ENCODE measurements at regions not wholly inside any gene's neighbourhood (a gene's known extent, or its start where the extent isn't known, plus 50 kb on each side); places are given as distances from the start of the nearest gene placed in this dataset.
"Not testable (repeated sequence)": the region's sequence is repeated elsewhere in the genome, so short reads cannot be mapped to it uniquely, and the experiment has no call there.

- DNase-seq, result peak in 3 of 42 donors; percentile 9 to 17 (median 17)
- intact Hi-C loops (cut with DNase I), result no loop called here
Observed at GRCh38 chr13:19068691-19069090, 112.9 kb downstream of the TUBA3C start.

DNA sequence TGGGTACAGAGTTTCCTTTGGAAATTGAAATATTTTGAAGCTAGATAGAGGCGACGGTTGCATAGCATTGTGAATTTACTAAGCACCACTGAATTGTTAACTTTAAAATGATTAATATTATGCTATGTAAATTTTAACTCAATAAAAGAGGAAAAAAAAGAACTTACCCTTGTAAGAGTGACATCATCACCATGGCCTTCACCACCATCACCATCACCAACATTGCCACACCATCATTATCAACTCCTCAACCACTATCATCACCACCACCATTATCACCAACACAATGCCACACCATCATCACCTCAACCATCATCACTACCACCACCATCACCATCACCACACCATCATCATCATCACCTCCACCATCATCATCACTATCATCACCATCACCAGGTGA lies 113.9 kb downstream of the TUBA3C start:
- intact Hi-C loops (cut with DNase I), result no loop called here
- no peak for DNase-seq

DNA sequence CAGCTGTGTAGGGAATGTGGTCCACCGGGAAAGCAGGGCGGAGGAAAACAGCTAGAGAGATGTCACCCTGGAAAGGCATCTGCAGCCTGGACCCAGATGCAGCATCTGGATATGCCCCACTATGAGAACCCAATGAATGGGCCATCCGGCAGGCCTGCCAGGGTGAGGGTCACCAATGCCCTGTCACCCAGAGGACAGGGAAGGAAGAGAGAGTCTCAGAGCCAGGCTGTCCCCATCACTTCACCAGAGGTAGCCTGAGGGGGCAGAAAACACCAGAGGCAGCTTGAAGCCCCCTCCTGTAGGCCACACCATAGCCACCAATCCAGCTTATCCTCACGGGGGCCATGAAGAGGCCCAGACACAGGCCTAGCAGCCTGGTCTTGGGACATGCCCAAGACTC lies 118.8 kb downstream of the TUBA3C start:
- intact Hi-C loops (cut with DNase I), result no loop called here
- peak in 1 of 42 donors; percentile 18 for DNase-seq

GRCh38 chr13:19062019-19062646 lies 119.5 kb downstream of the TUBA3C start:
- DNase-seq, result peak in 1 of 42 donors; percentile 22

DNA sequence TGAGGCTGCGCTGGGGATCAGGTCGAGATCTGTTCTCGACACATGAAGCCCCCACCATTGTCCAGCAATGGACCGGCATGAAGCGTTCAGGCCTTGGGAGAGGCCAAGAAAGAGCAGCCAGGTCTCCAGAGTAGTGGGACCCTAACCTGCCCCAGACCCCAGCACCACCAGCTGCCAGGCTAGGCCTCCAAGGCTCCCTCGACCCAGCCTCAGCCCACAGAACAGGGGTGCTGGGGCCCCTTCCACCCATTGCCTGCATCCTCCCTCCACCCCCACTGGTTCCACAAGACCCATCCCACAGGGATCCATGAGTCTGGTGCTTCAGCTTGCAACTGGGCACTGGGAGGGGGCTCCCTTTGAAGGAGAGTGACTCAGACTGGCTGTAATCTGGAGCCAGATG lies 120.3 kb downstream of the TUBA3C start:
- intact Hi-C loops (cut with DNase I), result no loop called here
- DNase-seq, result peak in 1 of 42 donors; percentile 22

More at GRCh38 chr13:19062019-19062646, 119.5 kb downstream of the TUBA3C start:
- intact Hi-C loops (cut with DNase I), result no loop called here

DNA sequence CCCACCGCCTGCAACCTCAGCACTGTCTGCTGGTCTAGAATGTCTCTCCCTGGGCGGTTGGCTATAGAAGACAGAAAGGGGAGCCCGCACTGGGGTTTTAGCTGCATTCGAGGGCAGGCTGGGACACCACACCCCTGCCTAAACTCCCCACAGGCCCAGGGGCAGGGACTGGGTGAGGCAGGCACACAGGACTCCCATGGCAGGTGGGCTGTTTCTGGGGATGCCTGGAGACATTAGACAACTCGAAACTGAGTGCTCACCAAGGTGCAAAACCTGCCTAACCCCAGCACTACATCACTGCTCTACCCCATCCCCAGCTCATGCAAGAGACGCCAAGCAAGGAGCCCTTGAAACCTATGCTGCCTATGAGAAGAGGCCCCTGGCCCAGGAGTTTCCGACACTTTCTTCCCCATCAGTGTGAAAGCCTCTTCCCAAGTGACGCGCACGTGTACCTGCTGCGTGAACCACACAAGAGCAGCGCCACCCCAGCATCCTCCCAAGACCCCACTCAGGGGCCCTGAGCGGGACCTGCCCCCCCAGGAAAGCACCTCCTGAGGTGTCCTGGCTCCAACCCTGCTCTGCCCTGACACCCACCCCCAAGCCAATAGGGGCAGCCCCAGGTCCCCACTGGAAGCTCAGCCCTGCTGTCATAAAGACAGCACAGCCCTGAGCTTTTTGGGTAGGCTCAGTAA lies 121.2 kb downstream of the TUBA3C start:
- peak in 1 of 42 donors; percentile 18 for DNase-seq
- intact Hi-C loops (cut with DNase I), result no loop called here

GRCh38 chr13:19059016-19059780 lies 122.4 kb downstream of the TUBA3C start:
- no peak for DNase-seq
- intact Hi-C loops (cut with DNase I), result no loop called here

DNA sequence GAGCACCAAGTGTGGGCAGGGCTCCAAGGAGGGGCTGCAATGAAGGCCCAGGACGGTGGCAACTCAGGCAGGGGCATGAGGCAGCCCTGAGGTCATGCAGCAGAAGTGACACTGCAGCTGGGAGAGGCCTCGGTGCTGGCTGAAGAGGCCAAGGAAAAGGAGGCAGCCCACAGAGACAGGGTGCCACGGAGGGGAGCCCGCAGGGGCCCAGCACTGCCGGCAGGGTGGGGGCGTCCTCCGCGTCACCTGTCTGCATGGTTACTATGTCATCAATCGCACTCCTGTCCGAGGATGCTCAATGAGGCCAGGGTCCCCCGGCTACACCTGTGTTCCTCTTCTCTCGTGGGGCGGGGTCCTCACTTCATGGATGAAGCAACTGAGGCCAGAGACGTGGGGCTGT lies 123.1 kb downstream of the TUBA3C start:
- intact Hi-C loops (cut with DNase I), result no loop called here
- DNase-seq, result no peak

- DNase-seq, result no peak
- intact Hi-C loops (cut with DNase I), result no loop called here
Observed at GRCh38 chr13:19057588-19058340, 123.9 kb downstream of the TUBA3C start.

GRCh38 chr13:19056984-19057490 lies 124.6 kb downstream of the TUBA3C start:
- DNase-seq, result no peak
- intact Hi-C loops (cut with DNase I), result no loop called here

DNA sequence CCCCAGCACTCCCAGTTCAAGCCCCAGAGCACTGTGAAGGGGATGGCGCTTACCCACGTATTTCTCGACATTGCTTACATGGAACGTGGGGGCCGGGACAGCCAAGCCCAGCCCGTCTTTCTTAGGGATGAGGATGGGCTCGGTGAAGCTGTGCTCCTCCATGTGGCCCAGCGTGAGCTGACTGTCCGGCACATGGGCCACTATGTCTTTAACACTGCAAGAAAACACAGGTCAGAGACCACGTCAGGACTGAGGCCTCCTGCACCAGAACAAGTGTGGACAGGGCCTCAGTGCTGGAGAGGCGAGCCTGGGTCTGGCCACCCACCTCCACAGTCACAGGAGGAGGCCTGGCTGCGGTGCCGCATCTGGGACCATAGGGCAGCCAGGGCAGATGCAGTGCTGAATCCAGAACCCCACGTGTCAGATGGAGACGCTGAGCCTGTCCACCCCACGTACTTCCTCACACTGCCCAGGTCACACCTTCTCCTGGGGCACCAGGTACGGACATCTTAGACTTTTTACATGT lies 125.2 kb downstream of the TUBA3C start:
- DNase-seq, result no peak
- intact Hi-C loops (cut with DNase I), result no loop called here

DNA sequence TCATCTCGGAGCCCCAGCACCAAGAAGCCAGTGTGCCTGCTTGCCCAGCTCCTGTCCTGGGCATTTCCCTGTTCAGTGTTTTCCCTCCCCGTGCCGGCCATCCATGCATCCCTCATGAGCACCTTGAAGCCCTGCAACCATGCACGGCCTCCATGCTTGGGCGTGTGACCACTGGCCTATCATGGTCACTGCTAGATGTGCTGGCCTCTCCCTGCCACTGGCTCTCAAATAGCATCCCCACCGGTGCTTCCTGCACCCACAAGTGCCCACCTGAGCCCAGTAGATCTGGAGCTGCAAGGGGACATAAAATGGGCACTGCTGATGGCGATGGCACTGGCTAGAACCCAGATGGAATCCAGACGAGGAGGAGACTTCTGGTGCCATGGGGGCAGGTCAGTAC lies 126.0 kb downstream of the TUBA3C start:
- intact Hi-C loops (cut with DNase I), result no loop called here

DNA sequence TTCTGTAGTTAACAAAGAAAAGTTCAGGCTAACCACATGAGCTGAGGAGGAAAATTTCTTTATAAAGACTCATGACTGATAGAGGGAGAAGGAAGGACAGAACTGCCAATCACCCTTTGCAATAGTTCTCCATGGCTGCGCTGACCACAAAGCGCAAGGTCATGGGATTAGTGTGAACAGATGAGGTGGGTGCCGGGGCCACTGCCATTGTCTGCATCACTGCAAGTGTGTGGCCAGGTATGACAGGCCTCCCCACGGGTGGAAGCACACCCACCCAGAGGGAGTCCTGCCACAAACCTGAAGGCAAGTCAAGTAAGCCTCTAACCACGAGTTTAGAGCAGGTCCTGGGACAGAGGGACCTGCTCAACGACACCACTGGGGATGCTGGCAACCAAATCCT lies 128.1 kb downstream of the TUBA3C start:
- intact Hi-C loops (cut with DNase I), result no loop called here
- no peak for DNase-seq

More for the DNA sequence above, 126.0 kb downstream of the TUBA3C start:
- no peak for DNase-seq

DNA sequence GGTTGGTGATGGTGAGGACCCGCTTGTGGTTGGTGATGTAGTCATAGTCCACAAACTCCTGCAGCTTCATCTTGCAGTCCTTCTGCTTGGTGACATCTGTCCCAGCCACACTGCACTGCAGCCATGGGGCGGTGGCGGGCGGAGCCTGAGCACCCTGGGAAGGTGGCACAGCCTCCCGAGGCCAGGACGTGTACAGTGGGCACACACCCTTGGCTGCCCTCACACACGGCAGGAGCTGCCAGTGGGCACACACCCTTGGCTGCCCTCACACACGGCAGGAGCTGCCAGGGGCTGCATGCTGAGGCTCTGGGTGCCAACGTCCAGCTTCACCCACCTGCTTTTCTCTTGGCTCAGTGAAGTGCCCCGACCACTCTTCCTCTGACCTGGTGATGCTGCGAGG lies 128.7 kb downstream of the TUBA3C start:
- intact Hi-C loops (cut with DNase I), result no loop called here

GRCh38 chr13:19052180-19052579 lies 129.4 kb downstream of the TUBA3C start:
- DNase-seq, result no peak
- intact Hi-C loops (cut with DNase I), result no loop called here

More for the DNA sequence above, 128.7 kb downstream of the TUBA3C start:
- DNase-seq, result no peak

DNA sequence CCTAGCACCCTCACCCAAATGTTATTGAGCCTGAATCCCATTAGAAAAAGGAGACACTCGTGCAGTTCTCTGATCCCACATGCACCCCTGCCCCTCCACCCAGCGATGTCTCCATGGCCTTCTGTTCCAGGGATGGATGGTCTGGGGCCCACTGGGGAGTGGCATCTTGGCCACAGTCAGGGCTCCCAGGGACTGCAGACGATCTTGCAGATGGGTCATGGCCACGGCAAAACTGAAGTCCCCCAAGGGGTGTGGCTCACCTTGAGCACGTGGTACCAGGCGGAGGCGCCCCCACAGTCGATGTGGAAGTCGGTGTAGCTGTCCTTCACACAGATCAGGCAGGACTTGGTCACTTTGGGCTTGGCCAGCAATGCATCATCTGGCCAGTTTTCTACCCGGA lies 130.7 kb downstream of the TUBA3C start:
- intact Hi-C loops (cut with DNase I), result no loop called here
- no peak for DNase-seq

- DNase-seq; intact Hi-C loops (cut with DNase I): not testable (repeated sequence)
Observed at GRCh38 chr13:19049624-19050023, 132.0 kb downstream of the TUBA3C start.

GRCh38 chr13:19048381-19048780 lies 133.2 kb downstream of the TUBA3C start:
- no peak for DNase-seq
- intact Hi-C loops (cut with DNase I), result no loop called here

GRCh38 chr13:19023115-19023514 lies 158.5 kb downstream of the TUBA3C start:
- DNase-seq, result no peak
- intact Hi-C loops (cut with DNase I), result no loop called here
